Mesenteric fat pad (tissue), 1 donor: ENCODE measurements at regions not wholly inside any gene's neighbourhood (a gene's known extent, or its start where the extent isn't known, plus 50 kb on each side); places are given as distances from the start of the nearest gene placed in this dataset.

Experiments
- DNase-seq: peaks from one replicate; pipeline ENCODE4 v3.0.0-alpha.2; 2020; ENCODE audit warnings: low spot score
- donor health status: DM: yes; HTN: yes; CAD: no.

DNA sequence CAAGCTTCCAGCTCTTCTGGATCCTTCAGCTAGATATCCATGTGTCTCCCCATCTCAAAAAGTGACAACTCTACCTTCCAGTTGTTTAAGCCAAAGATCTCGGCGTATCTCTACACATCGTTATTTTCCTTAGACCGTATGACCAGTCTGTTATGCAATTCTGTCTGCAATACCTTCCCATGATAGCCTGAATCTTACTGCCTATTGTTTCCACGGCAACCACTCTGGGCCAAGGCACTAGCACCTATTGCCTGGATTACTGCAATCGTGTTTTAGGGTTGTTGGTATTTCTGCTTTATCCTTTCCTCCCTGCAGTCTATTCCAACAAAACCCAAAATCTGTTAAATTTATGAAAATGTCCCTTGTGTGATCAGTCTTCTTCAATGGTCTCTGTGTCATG, 448.4 kb downstream of the MTRR start:
- DNase-seq: no peak

- no peak for DNase-seq
Observed at GRCh38 chr5:8320244-8320643, 451.3 kb downstream of the MTRR start.

DNA sequence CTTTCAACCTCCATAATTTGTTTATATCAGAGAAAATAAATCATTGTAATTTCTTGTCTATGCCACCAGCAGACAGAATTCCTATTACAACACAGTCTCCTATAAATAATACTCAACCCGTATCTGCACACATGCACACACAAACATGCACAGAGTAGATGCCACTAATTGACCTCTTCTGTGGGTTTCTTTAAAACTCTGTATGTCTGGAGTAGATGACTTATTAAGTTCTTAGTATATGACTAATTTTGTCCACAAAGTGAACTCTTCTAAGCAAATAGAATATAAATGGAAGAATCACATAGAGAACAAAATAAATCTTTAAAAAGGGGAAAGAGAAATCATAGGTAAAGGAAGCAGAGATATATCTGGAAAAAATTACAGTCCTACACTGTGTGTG, 452.3 kb downstream of the MTRR start:
- DNase-seq: no peak

DNA sequence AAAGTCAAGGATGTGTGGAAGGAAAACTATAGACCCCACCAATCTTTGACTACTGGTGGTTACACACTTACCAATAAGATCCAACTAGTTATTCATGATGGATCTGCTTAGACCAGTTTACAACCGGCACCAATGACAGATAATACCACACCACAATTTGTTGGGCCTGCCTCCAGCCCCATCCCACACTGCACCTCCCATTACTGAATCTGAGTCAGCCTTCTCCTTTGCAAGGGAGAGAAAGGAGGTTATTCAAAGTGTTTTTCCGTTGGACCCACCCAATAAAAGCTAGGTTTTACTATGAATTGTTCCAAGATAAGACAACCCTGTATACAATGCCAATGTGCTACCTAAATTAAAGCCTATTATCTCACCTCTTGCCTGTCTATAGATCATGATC, 453.5 kb downstream of the MTRR start:
- no peak for DNase-seq

DNA sequence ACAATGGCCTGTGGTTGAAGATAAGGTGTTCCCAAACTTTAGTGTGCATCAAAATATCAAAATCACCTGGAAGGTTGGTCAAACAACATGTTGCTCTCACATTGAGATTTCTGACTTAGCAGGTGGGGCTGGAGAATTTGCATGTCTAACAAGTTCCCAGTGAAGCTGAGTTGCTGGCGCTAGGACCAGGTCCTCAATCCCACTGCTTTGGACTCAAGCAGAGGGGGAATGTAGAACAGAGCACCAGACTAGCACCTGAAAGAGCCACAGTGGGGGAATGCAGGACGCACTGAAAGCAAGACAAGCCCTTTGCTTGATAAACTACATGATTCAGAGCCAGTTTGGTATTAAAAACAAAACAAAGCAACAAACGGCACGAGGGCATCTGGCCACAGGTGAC, 458.1 kb downstream of the MTRR start:
- DNase-seq: no peak

DNA sequence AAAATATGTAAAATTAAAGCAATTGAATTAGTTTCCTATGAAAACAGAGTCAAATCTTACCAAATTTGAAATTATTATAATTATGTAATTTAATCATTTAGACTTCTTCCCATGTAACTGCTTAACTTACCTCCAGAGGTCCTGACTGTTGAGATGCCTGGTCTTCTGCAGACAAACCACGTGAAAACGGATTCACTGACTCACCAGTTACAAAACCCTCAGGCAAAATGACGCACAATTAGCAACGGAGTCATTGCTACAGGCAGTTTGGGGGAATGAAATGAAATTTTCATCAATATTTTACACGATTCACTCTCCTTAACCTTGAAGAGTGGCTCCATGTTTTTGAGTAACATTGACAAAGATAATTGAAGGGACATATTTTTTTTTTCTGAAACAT, 460.8 kb downstream of the MTRR start:
- no peak for DNase-seq

DNA sequence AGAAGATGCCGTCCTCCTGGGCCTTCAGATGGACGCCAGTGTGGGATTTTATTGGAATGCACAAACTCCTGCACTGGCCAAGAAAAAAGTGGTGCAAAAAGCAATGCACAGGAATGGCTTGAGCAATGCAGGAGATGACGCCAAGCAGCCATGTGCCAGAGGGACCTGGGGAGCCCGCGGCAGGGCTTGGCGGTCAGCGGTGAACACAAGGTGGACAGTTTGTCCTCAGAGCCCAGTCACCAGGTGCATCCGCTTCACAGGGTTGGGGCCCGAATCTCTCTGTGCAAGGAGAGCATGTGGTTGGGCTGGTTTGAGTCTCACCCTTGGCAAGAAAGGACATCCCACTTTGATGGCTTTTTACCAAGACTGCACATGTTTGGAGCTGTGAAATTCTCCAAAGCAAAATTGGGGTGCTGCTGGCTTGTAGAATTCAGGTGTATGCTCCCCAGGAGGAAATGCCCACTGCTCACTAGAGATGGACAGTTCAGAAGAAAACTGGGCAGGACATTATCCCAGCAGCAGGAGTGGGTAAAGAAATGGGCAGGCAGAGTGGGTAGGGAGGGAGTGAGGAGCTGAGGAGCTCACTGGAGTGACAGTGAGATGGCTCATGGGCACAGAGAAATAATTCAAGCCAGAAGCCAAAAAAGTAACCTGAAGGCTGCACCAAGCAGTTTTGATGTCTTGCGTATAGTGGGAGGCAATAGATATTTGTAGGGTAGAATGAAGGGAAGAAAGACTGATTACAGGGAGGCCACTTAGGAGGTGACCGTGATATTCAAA, 463.9 kb downstream of the MTRR start:
- DNase-seq: no peak

DNA sequence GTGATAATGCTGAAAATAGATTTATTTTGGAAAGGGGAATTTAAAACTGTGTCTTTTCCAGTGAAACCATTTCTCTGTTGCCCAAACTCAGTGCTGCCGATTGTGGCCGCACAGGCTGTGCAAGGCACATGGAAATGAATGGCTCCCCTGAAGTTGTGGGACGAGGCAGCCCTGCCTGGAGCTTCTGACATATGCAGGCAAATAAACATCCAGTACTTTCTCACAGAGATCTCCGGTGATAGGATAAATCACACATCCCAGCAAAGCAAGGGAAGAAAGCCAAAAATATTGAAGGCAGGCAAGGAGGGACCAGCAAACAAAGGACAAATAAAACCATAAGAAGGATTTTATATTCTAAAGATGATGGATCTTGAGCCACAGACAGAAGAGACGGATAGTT, 464.5 kb downstream of the MTRR start:
- DNase-seq: no peak

DNA sequence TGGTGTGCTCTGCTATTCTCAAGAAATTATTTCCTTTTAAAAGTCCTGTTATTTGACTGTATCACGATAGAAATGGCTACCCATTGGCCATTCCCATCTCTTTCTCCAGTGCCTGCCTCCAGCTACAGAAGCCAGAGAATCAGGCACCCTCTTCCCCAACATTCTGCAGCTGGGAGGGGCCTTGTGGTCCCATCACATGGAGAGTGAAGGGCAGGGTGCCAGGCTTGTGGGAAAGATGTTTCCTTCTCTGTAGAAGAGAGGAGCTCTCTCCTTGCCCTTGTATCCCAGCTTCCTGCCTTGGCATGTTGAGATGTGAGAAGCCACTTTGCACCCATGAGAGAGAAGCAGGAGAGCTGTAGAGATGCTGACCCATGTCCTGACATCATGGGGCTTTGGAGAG, 465.0 kb downstream of the MTRR start:
- no peak for DNase-seq

DNA sequence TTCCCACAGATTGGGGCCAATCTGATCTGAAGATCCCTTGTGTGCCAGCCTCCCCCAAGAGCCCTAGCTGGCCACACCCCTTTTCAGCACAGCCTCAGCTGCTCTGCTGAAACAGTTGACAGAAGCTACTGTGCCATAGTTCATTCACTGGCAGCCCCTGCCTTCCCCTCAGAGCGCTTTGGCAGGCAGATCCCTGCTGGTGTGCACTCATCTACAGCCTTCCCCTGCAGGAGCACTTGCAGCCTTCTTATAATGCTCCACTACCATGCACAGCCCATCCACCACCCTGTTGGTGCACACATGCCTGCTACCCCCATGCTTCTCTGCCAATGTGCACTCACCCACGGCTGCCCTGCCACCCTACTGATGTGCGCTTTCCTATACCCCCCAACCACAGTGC, 471.3 kb downstream of the MTRR start:
- DNase-seq: no peak

DNA sequence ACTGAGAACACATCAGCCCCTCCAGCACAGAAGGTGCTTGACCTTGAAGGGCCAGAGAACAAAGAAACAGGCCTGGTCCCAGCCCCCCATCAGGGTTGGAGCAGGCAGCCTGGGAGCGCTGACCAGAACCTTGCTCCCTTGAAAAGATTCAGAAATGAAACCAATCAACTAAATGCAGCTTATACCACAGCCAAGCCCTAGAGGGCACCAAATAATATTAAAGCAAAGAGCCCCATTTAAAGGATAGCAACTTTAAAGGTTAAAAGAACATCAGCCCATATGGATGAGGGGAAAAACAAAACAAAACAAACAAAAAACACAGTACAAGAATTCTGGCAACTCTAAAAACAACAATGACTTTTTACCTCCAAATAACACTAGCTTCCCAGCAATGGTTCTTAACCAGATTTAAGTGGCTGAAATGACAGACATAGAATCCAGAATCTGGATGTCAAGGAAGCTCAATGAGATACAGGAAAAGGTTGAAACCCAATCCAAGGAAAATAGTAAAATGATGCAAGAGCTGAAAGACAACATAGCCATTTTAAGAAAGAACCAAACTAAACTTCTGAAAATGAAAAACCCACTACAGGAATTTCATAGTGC, 471.9 kb downstream of the MTRR start:
- no peak for DNase-seq

DNA sequence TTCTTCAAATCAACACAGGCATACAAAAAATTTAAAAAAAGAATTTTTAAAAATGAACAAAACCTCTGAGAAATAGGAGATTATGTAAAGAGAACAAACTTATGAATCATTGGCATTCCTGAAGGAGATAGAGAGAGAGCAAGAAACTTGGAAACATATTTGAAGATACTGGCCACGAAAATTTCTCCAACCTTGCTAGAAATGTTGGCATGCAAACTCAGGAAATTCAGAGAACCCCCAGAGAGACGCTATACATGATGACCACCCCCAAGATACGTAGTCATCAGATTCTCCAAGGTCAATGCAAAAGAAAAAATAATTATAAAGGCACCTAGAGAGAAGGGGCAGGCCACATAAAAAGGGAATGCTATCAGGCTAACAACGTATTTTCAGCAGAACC, 472.5 kb downstream of the MTRR start:
- no peak for DNase-seq

DNA sequence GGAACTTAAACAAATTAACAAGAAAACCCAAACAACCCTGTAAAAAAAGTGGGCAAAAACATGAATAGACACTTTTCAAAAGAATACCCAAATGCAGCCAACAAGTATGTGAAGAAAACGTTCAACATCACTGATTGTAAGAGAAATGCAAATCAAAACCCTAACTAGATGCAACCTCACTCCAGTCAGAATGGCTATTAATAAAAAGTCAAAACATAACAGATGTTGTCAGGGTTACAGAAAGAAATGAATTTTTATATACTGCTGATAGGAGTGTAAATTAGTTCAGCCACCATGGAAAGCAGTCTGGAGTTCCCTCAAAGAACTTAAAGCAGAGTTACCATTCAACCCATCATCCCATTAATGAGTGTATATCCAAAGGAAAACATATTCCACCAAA, 479.0 kb downstream of the MTRR start:
- DNase-seq: no peak

DNA sequence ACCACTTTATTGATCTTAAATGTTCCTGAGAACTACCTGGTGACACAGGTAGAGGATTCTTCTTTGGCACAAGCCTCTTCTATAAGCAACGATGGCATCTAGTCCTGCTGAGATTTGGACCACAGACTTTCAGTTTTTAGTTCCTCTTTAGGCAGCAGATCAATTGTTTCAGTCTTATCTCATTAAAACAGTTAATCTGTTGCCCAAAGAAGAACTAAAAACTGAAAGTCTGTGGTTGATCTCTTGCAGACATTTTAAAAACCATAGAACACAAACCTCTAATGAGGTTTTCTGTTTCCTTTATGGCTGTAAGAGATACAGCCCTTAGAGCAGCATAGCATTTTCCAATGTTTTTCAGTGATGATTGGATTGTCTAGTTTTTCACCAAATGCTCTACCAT, 480.9 kb downstream of the MTRR start:
- DNase-seq: no peak

GRCh38 chr5:8350644-8351339, 481.8 kb downstream of the MTRR start:
- DNase-seq: no peak

DNA sequence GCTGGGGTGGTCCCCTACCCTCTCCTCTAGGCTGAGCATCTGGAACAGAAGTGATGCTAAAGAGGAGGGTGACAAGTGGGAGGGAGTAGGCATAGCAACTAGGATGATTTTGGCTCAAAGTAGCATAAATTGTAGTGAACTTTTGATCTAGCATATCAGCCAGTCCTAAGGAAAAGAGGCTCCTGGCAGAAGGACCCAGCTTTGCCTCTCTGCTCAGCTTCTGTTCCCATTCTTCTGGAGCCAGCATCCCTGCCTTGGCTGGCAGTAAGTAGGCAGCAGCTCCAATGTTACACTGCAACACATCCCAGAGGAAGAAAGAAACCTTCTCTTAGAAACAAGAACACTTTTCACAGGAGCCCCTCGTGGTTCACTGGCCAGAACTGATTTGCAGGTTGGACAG, 487.0 kb downstream of the MTRR start:
- DNase-seq: no peak

GRCh38 chr5:8360012-8360411, 491.1 kb downstream of the MTRR start:
- DNase-seq: no peak

GRCh38 chr5:8362495-8362894, 493.5 kb downstream of the MTRR start:
- no peak for DNase-seq

DNA sequence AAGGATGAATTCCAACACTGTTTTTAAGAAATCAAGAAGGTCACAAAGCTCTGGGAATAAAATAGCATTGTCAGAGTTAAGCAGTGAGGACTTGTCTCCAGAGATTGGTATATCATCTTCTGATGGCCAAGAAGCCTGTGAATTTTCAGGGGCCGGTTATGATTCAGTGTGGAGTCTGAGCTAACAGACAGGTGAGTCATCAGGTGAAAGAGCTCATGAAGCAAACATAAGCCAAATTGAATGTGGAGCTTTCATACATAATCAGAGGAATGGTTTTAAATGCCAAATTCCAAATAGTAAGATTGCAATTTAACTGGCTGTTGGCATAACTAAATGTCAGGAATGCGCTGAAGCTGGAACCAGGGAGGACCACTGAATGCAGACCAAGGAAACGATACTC, 494.2 kb downstream of the MTRR start:
- no peak for DNase-seq

DNA sequence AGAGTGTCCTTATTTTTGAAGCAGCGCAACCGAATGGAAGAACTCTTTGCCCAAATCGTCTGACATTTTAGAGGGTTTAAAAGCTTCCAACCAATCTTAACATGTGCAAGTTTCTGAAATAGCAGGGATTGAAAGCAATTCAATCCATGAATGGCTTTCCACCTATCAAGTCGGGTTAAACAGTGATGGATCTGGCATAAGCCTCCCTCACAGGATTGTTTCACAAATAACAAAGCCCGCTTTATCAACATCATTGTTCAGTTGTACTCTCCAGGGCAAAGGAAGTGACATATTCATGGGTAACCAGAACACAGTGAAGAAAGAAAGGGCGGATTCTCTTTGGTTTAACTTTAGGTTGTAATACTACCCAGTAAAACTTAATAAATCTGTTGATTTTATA, 497.3 kb downstream of the MTRR start:
- no peak for DNase-seq

- no peak for DNase-seq
Observed at GRCh38 chr5:8376478-8376877, 507.5 kb downstream of the MTRR start.

DNA sequence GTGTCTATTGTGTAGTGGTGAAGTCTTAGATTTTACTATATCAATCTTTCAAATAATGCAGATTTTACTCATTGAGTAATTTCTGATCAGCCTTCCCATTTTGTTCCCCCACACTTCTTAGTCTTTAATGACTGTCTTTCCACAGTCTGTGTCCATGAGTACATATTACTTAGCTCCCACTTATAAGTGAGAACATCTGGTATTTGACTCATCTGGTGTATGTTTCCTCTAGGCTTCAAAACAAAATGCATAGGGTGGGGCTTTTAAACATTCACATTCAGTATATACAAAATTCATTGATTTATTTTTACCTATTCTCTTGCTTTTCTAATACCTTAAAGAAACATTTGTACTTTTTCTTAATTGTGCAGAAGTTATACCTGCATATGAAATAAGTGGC, 513.0 kb downstream of the MTRR start:
- DNase-seq: no peak

DNA sequence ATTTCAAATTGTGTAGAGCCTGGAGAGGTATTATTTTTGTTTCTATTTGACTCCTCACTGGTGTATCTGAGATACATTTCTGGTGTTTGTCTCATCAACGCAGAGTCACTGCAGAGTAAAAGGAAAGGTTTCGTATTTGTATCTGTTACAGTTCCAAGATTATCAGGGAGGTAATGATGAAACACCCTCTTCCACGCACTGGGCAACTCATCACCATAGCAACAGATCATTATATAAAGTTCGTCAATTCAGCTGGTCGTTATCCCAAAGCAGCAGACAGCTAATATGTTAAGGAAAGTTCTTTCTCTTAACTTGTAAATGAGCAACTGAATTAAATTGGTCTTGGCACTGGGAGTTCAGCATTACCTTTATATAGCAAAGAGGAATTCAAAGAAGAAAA, 513.5 kb downstream of the MTRR start:
- DNase-seq: no peak
